Left hindlimb (tissue), 1 donor: ENCODE measurements at regions not wholly inside any gene's neighbourhood (a gene's known extent, or its start where the extent isn't known, plus 50 kb on each side); places are given as distances from the start of the nearest gene placed in this dataset.

Experiments used
- DNase-seq: peaks from one replicate; pipeline ENCODE4 v3.0.0-alpha.2; 2018

- DNase-seq = no peak
These were observed 132.8 kb upstream of the UGT8 start for GRCh38 chr4:114465766-114466165.

GRCh38 chr4:114466299-114466698 lies 132.3 kb upstream of the UGT8 start:
- no peak for DNase-seq

GRCh38 chr4:114472269-114473032 lies 126.2 kb upstream of the UGT8 start:
- DNase-seq = no peak

GRCh38 chr4:114474188-114474800 lies 124.3 kb upstream of the UGT8 start:
- DNase-seq = no peak

GRCh38 chr4:114476310-114476709 lies 122.3 kb upstream of the UGT8 start:
- no peak for DNase-seq

GRCh38 chr4:114479595-114479994 lies 119.0 kb upstream of the UGT8 start:
- DNase-seq = no peak

- DNase-seq = no peak
These were observed 116.8 kb upstream of the UGT8 start for GRCh38 chr4:114481856-114482255.

GRCh38 chr4:114487101-114487500 lies 111.5 kb upstream of the UGT8 start:
- no peak for DNase-seq

- DNase-seq = no peak
These were observed 110.2 kb upstream of the UGT8 start for GRCh38 chr4:114488301-114488982.

- no peak for DNase-seq
These were observed 104.3 kb upstream of the UGT8 start for GRCh38 chr4:114494246-114494803.

- no peak for DNase-seq
These were observed 103.1 kb upstream of the UGT8 start for GRCh38 chr4:114495471-114495928.

GRCh38 chr4:114497116-114497515 lies 101.5 kb upstream of the UGT8 start:
- no peak for DNase-seq

- DNase-seq = no peak
These were observed 89.3 kb upstream of the UGT8 start for GRCh38 chr4:114509340-114509739.

GRCh38 chr4:114512595-114513295 lies 85.9 kb upstream of the UGT8 start:
- no peak for DNase-seq

- no peak for DNase-seq
These were observed 79.2 kb upstream of the UGT8 start for GRCh38 chr4:114519368-114519767.

GRCh38 chr4:114527170-114527569 lies 71.4 kb upstream of the UGT8 start:
- no peak for DNase-seq

- DNase-seq = no peak
These were observed 71.0 kb upstream of the UGT8 start for GRCh38 chr4:114527637-114528036.

GRCh38 chr4:114535725-114536124 lies 62.9 kb upstream of the UGT8 start:
- no peak for DNase-seq

- DNase-seq = no peak
These were observed 61.3 kb upstream of the UGT8 start for GRCh38 chr4:114537352-114537751.

GRCh38 chr4:114538012-114538617 lies 60.5 kb upstream of the UGT8 start:
- DNase-seq = no peak

- no peak for DNase-seq
These were observed 58.6 kb upstream of the UGT8 start for GRCh38 chr4:114539985-114540384.

GRCh38 chr4:114547340-114548134 lies 51.1 kb upstream of the UGT8 start:
- DNase-seq = no peak
